Naive thymus-derived CD8-positive, alpha-beta T cell (primary cell): ENCODE measurements at regions not wholly inside any gene's neighbourhood (a gene's known extent, or its start where the extent isn't known, plus 50 kb on each side); places are given as distances from the start of the nearest gene placed in this dataset.
A peak's percentile ranks its signal among the peaks of the same experiment; 100 is the strongest.

Experiments used
- ATAC-seq, 2 donors: fragments of 150-1000 bp; cut with Tn5 transposase in 1 of 2; sonication (Bioruptor Pico), chemical (Tn5 transposase) in 1 of 2; 1 replicate in 1 of 2; 2 replicates in 1 of 2; pipeline ENCODE4 v1.10.0; 2021; ENCODE audit warnings: mild to moderate bottlenecking in 2 of 2, moderate library complexity in 2 of 2
- POLR2A ChIA-PET: fragments of 350-600 bp; sonication (Branson Sonifier 250); formaldehyde crosslinking; loops from one replicate; lab custom pipeline; 2021; ENCODE audit warnings: antibody characterized with exemption; lab: Charles Lee
- DNase-seq, 10 donors: peaks; one replicate each; pipeline versions ENCODE4 v3.0.0 to v3.0.0-alpha.2; 2020 to 2022
- H3K27ac Mint-ChIP-seq, 10 donors: one replicate each; pipeline ENCODE4 v1.8.0; 2020 to 2022; ENCODE audit warnings: mild to moderate bottlenecking in 10 of 10, mixed read lengths in 10 of 10, moderate library complexity in 4 of 10, inconsistent platforms in 1 of 10
- H3K27me3 Mint-ChIP-seq, 5 donors: one replicate each; pipeline ENCODE4 v1.8.0; 2021 to 2022; ENCODE audit warnings: mixed read lengths in 5 of 5
- H3K36me3 Mint-ChIP-seq, 3 donors: one replicate each; pipeline ENCODE4 v1.8.0; 2020 to 2022; ENCODE audit warnings: mixed read lengths in 3 of 3, mild to moderate bottlenecking in 2 of 3, inconsistent platforms in 1 of 3
- H3K4me1 Mint-ChIP-seq, 4 donors: one replicate each; pipeline ENCODE4 v1.8.0; 2021 to 2022; ENCODE audit warnings: mixed read lengths in 4 of 4
- H3K4me3 Mint-ChIP-seq, 10 donors: one replicate each; pipeline ENCODE4 v1.8.0; 2020 to 2022; ENCODE audit warnings: mild to moderate bottlenecking in 10 of 10, mixed read lengths in 10 of 10, moderate library complexity in 6 of 10, inconsistent platforms in 1 of 10
- H3K9me3 Mint-ChIP-seq, 9 donors: one replicate each; pipeline ENCODE4 v1.8.0; 2020 to 2022; ENCODE audit warnings: mixed read lengths in 9 of 9, mild to moderate bottlenecking in 3 of 9, inconsistent platforms in 1 of 9, moderate library complexity in 1 of 9

DNA sequence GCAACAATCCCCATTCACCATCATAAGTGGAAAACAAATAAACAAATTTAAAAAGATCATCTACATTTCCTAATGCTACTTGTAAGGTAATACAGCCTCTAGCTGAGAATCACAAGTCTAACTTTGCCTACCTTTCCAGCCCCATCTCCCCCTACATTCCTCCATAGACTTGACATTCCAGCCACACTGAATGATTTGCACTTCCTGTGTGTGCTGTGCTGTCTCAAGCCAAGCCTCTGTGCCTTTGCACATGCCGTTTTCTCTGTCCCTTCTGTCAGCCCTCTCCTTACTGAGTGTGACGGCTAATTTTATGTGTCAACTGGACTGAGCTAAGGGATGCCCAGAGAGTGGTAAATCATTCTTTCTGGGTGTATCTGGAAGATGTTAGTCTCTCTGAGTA, 82.4 kb upstream of the MBIP start:
- DNase-seq: no peak
- POLR2A ChIA-PET: no interaction called here
- ATAC-seq: no peak
- peaks cover 6 to 46% (median 17%) of the 10 kb centered on the region in 5 donors for H3K27me3 Mint-ChIP-seq
- no peak overlapping the region for H3K4me3 Mint-ChIP-seq
- no peak overlapping the region for H3K27ac Mint-ChIP-seq
- H3K4me1 Mint-ChIP-seq: no peaks in the 10 kb centered on the region
- no peaks in the 10 kb centered on the region for H3K36me3 Mint-ChIP-seq
- H3K9me3 Mint-ChIP-seq: no peaks in the 10 kb centered on the region

DNA sequence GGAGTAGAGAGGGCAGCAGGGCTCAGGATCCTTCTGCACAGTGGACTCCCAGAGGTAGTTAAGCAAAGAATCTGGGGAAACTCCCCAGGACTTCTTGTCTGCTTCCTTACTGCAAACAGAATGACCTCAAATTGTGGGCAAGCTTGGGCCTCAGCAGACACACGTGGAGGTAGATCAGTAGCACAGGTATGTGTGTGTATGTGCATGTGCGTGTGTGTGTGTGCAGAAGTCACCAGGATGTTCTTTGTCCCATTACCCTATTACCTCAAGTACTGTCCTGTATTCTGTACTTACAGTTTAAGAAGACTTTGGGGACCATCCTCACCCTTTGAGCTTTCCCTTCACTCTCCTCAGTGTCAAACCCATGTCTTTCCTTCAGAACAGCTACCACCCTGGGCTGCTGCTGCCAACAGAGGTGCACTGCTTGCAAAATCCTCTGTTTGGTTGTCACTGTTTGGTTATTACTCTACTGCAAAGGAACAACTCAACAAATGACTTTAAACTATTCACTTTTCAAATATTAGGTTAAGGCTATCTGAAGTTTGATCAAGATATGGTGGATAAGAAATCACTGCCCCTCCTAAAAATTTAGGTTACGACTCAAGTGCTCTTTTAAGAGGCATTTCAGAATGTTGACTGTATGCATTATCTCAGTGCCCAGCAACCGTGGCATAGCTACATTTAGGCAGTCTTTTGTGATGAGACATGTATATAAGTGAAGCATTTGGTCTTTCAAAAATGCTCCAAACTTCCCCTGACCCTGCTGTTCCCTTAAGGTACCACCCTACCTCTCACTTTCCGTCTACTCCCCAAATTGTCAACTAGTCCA, 78.2 kb upstream of the MBIP start:
- DNase-seq (no peak), ATAC-seq (no peak)
- Mint-ChIP-seq H3K9me3 (peaks cover 0 to 8% (median 0%) of the 10 kb centered on the region in 9 donors), H3K4me1 (no peaks in the 10 kb centered on the region), H3K27me3 (peaks cover 0 to 14% (median 6%) of the 10 kb centered on the region in 5 donors), H3K36me3 (no peaks in the 10 kb centered on the region), H3K27ac (no peak overlapping the region), H3K4me3 (no peak overlapping the region)
- POLR2A ChIA-PET: no interaction called here

DNA sequence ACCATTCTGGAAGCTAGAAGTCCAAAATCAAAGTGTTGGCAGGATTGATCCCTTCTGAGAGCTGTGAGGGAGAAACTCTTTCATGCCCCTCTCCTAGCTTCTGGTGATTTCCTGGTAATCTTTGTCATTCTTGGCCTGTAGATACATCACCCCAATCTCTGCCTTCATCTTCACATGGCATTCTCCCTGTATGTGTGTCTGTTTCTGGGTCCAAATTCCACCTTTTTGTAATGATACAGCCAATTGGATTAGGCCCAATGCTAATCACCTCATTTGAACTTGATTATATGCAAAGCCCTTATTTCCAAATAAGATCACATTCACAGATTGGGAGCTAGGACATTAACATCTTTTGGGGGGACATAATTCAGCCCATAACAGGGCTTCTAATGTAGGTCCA, 76.9 kb upstream of the MBIP start:
- no peak for ATAC-seq
- peaks cover 4 to 16% (median 7%) of the 10 kb centered on the region in 5 donors for H3K27me3 Mint-ChIP-seq
- POLR2A ChIA-PET: no interaction called here

DNA sequence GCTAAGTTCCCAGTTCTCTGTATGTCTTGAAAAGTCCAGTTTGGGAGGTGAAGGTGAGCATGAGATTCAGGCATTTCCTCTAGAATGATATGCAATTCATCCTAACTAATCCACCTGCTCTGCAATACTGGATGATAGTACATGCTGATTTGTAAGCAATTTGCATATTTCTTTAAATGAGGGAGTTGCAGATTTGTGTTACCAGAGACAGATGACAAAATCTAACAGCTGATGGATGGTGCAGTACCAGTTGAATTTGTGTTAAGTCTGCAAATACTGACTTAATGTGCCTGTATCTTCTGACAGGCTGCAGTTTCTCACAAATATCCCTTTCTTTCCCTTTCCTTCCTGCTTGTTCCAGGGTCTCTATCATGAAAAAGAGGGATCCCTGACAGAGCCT, 76.4 kb upstream of the MBIP start:
- Mint-ChIP-seq H3K27ac (no peak overlapping the region), H3K4me3 (no peak overlapping the region), H3K9me3 (peaks cover 0 to 8% (median 0%) of the 10 kb centered on the region in 9 donors), H3K4me1 (no peaks in the 10 kb centered on the region), H3K27me3 (peaks cover 4 to 17% (median 9%) of the 10 kb centered on the region in 5 donors), H3K36me3 (no peaks in the 10 kb centered on the region)
- POLR2A ChIA-PET: no interaction called here
- no peak for DNase-seq
- ATAC-seq: no peak

More for the DNA sequence above, 76.9 kb upstream of the MBIP start:
- DNase-seq: no peak
- H3K36me3 Mint-ChIP-seq: no peaks in the 10 kb centered on the region
- no peaks in the 10 kb centered on the region for H3K4me1 Mint-ChIP-seq
- no peak overlapping the region for H3K4me3 Mint-ChIP-seq
- no peak overlapping the region for H3K27ac Mint-ChIP-seq
- H3K9me3 Mint-ChIP-seq: peaks cover 0 to 8% (median 0%) of the 10 kb centered on the region in 9 donors

- no peaks in the 10 kb centered on the region for H3K4me1 Mint-ChIP-seq
- DNase-seq: no peak
- no peak overlapping the region for H3K4me3 Mint-ChIP-seq
- POLR2A ChIA-PET: no interaction called here
- no peaks in the 10 kb centered on the region for H3K36me3 Mint-ChIP-seq
- H3K9me3 Mint-ChIP-seq: peaks cover 0 to 8% (median 0%) of the 10 kb centered on the region in 9 donors
- no peak overlapping the region for H3K27ac Mint-ChIP-seq
- peaks cover 4 to 35% (median 14%) of the 10 kb centered on the region in 5 donors for H3K27me3 Mint-ChIP-seq
- no peak for ATAC-seq
Measured at GRCh38 chr14:36394593-36394992, 74.2 kb upstream of the MBIP start.

DNA sequence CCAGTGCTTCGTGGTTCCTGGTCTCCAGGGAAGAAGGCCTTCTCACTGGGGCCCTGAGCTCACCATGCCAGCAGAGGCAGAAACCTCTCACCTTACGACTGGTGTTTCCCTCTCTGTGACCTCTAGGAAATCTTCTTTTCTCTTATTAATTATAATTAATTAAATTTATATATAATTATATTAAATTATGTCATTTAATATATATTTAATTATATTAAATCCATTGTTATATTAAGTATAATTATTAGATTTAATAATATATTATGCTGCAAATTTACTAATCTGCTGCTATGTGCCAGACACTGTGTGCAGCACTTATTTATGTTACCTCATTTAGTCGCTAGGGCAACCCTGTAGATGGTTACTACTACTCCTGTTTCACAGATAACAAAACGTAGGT, 70.3 kb upstream of the MBIP start:
- Mint-ChIP-seq H3K27me3 (peaks cover 4 to 33% (median 10%) of the 10 kb centered on the region in 5 donors), H3K27ac (no peak overlapping the region), H3K9me3 (peaks cover 0 to 4% (median 0%) of the 10 kb centered on the region in 9 donors), H3K4me1 (no peaks in the 10 kb centered on the region), H3K36me3 (no peaks in the 10 kb centered on the region), H3K4me3 (no peak overlapping the region)
- POLR2A ChIA-PET: no interaction called here
- ATAC-seq: no peak
- no peak for DNase-seq

GRCh38 chr14:36383767-36384431, 63.5 kb upstream of the MBIP start:
- POLR2A ChIA-PET: no interaction called here
- ATAC-seq (no peak), DNase-seq (no peak)
- H3K4me1 Mint-ChIP-seq: no peaks in the 10 kb centered on the region
- no peaks in the 10 kb centered on the region for H3K9me3 Mint-ChIP-seq
- peaks cover 0 to 11% (median 2%) of the 10 kb centered on the region in 5 donors for H3K27me3 Mint-ChIP-seq
- H3K27ac Mint-ChIP-seq: no peak overlapping the region
- H3K4me3 Mint-ChIP-seq: no peak overlapping the region
- H3K36me3 Mint-ChIP-seq: no peaks in the 10 kb centered on the region

GRCh38 chr14:36373982-36374673, 53.7 kb upstream of the MBIP start:
- H3K4me1 Mint-ChIP-seq: peaks cover 0 to 2% (median 0%) of the 10 kb centered on the region in 4 donors

More at GRCh38 chr14:36373982-36374673, 53.7 kb upstream of the MBIP start:
- ATAC-seq (peak; percentile 78 to 85), DNase-seq (peak; percentile 35 to 80 (median 56))
- no peak overlapping the region for H3K27ac Mint-ChIP-seq
- POLR2A ChIA-PET: no interaction called here
- H3K9me3 Mint-ChIP-seq: no peaks in the 10 kb centered on the region
- H3K36me3 Mint-ChIP-seq: no peaks in the 10 kb centered on the region
- no peak overlapping the region for H3K4me3 Mint-ChIP-seq
- peaks cover 0 to 12% (median 9%) of the 10 kb centered on the region in 5 donors for H3K27me3 Mint-ChIP-seq
